Right atrium auricular region (tissue), 2 donors: ENCODE measurements at regions not wholly inside any gene's neighbourhood (a gene's known extent, or its start where the extent isn't known, plus 50 kb on each side); places are given as distances from the start of the nearest gene placed in this dataset.

Source experiments
- DNase-seq: peaks from one replicate; pipeline ENCODE4 v3.0.0-alpha.2; 2019; ENCODE audit warnings: low spot score
- H3K27ac ChIP-seq, 2 donors: fragments of 200-600 bp; sonication (generic); 1 replicate in 1 of 2; 2 replicates in 1 of 2; pipeline ENCODE4 v1.5.1; 2016 to 2019
- H3K27me3 ChIP-seq, 2 donors: fragments of 200-600 bp; sonication (generic); one replicate each; pipeline versions ENCODE4 v1.5.1 to v1.6.0; 2017 to 2019
- H3K36me3 ChIP-seq: fragments of 200-600 bp; sonication (generic); one replicate; pipeline ENCODE4 v1.5.1; 2016
- H3K4me1 ChIP-seq, 2 donors: fragments of 200-600 bp; sonication (generic); one replicate each; pipeline versions ENCODE4 v1.5.1 to v1.6.0; 2017 to 2019
- H3K4me3 ChIP-seq, 2 donors: fragments of 200-600 bp; sonication (generic); 1 replicate in 1 of 2; 2 replicates in 1 of 2; pipeline ENCODE4 v1.5.1; 2017 to 2019; ENCODE audit warnings: mild to moderate bottlenecking in 1 of 2, moderate library complexity in 1 of 2
- H3K9me3 ChIP-seq, 2 donors: fragments of 200-600 bp; sonication (generic); one replicate each; pipeline ENCODE4 v1.5.1; 2019
- CTCF ChIP-seq, 2 donors: fragments of 200-600 bp; sonication (generic); IDR thresholded peaks; one replicate each; pipeline ENCODE4 v1.5.1; 2019; ENCODE audit warnings: antibody characterized with exemption in 2 of 2

- no peaks in the 10 kb centered on the region for H3K9me3 ChIP-seq
- DNase-seq, result no peak
- no peaks in the 10 kb centered on the region for H3K4me1 ChIP-seq
- H3K36me3 ChIP-seq, result no peaks in the 10 kb centered on the region
- TF ChIP-seq CTCF (IDR thresholded peaks at IDR 0.05), result no peak
- H3K4me3 ChIP-seq, result no peak overlapping the region
- H3K27me3 ChIP-seq, result no peaks in the 10 kb centered on the region
- H3K27ac ChIP-seq, result no peak overlapping the region
Measured at GRCh38 chrX:15191830-15192229, 78.1 kb downstream of the ASB9 start.

- no peaks in the 10 kb centered on the region for H3K4me1 ChIP-seq
- no peak for DNase-seq
- H3K27me3 ChIP-seq, result no peaks in the 10 kb centered on the region
- H3K9me3 ChIP-seq, result no peaks in the 10 kb centered on the region
- H3K36me3 ChIP-seq, result no peaks in the 10 kb centered on the region
- no peak overlapping the region for H3K27ac ChIP-seq
- no peak overlapping the region for H3K4me3 ChIP-seq
- no peak for TF ChIP-seq CTCF (IDR thresholded peaks at IDR 0.05)
Measured at GRCh38 chrX:15188039-15188438, 81.8 kb downstream of the ASB9 start.

GRCh38 chrX:15177316-15177715, 92.6 kb downstream of the ASB9 start:
- no peaks in the 10 kb centered on the region for H3K4me1 ChIP-seq
- no peaks in the 10 kb centered on the region for H3K36me3 ChIP-seq
- no peak for DNase-seq
- no peaks in the 10 kb centered on the region for H3K9me3 ChIP-seq
- TF ChIP-seq CTCF (IDR thresholded peaks at IDR 0.05), result no peak
- H3K4me3 ChIP-seq, result no peak overlapping the region
- H3K27ac ChIP-seq, result no peak overlapping the region
- no peaks in the 10 kb centered on the region for H3K27me3 ChIP-seq

- DNase-seq, result no peak
- no peaks in the 10 kb centered on the region for H3K36me3 ChIP-seq
- no peaks in the 10 kb centered on the region for H3K4me1 ChIP-seq
- H3K27me3 ChIP-seq, result no peaks in the 10 kb centered on the region
- no peak overlapping the region for H3K4me3 ChIP-seq
- no peak for TF ChIP-seq CTCF (IDR thresholded peaks at IDR 0.05)
- no peaks in the 10 kb centered on the region for H3K9me3 ChIP-seq
- H3K27ac ChIP-seq, result no peak overlapping the region
Measured at GRCh38 chrX:15173411-15173810, 96.5 kb downstream of the ASB9 start.

GRCh38 chrX:15170927-15171326, 99.0 kb downstream of the ASB9 start:
- H3K4me1 ChIP-seq, result no peaks in the 10 kb centered on the region
- H3K36me3 ChIP-seq, result no peaks in the 10 kb centered on the region
- DNase-seq, result no peak
- no peak overlapping the region for H3K4me3 ChIP-seq
- TF ChIP-seq CTCF (IDR thresholded peaks at IDR 0.05), result no peak
- no peaks in the 10 kb centered on the region for H3K27me3 ChIP-seq
- peaks cover 0 to 7% of the 10 kb centered on the region in 2 donors for H3K9me3 ChIP-seq
- H3K27ac ChIP-seq, result no peak overlapping the region

- DNase-seq, result no peak
- Histone ChIP-seq H3K27me3 (no peaks in the 10 kb centered on the region), H3K4me3 (no peak overlapping the region), H3K4me1 (no peaks in the 10 kb centered on the region), H3K9me3 (peaks cover 0 to 7% of the 10 kb centered on the region in 2 donors), H3K27ac (no peak overlapping the region), H3K36me3 (no peaks in the 10 kb centered on the region)
- TF ChIP-seq CTCF (IDR thresholded peaks at IDR 0.05), result no peak
Measured at GRCh38 chrX:15167826-15168225, 102.1 kb downstream of the ASB9 start.
